Lung (tissue), 11 donors: ENCODE measurements at regions not wholly inside any gene's neighbourhood (a gene's known extent, or its start where the extent isn't known, plus 50 kb on each side); places are given as distances from the start of the nearest gene placed in this dataset.

Source experiments
- ATAC-seq: fragments of 200-7000 bp; cut with Tn5 transposase; one replicate; pipeline ENCODE4 v1.9.1; 2020; ENCODE audit warnings: moderate number of reproducible peaks; ENCODE audit not compliant: insufficient read depth, low FRiP score
- DNase-seq, 3 donors: peaks; one replicate each; pipeline ENCODE4 v3.0.0-alpha.2; 2013 to 2017
- H3K27ac ChIP-seq, 2 donors: one replicate each; pipeline ENCODE4 v1.5.1; 2013; ENCODE audit warnings: mild to moderate bottlenecking in 2 of 2, moderate library complexity in 2 of 2, control low read depth in 1 of 2, inconsistent platforms in 1 of 2, low read depth in 1 of 2, low read length in 1 of 2
- H3K27me3 ChIP-seq, 3 donors: one replicate each; pipeline ENCODE4 v1.5.1; 2013; ENCODE audit warnings: low read length in 2 of 3; ENCODE audit not compliant: control insufficient read depth in 3 of 3, insufficient read depth in 3 of 3
- H3K36me3 ChIP-seq, 4 donors: one replicate each; pipeline ENCODE4 v1.5.1; 2013; ENCODE audit warnings: low read length in 4 of 4, mild to moderate bottlenecking in 1 of 4, moderate library complexity in 1 of 4; ENCODE audit not compliant: control insufficient read depth in 4 of 4, insufficient read depth in 4 of 4
- H3K4me1 ChIP-seq, 5 donors: one replicate each; pipeline ENCODE4 v1.5.1; 2013; ENCODE audit warnings: low read length in 5 of 5, mild to moderate bottlenecking in 2 of 5, moderate library complexity in 1 of 5; ENCODE audit not compliant: control insufficient read depth in 5 of 5, insufficient read depth in 5 of 5
- H3K4me3 ChIP-seq: one replicate; pipeline ENCODE4 v1.5.1; 2013; ENCODE audit warnings: mild to moderate bottlenecking, control low read depth, moderate library complexity
- H3K9ac ChIP-seq, 2 donors: one replicate each; pipeline ENCODE4 v1.5.1; 2013; ENCODE audit warnings: low read length in 2 of 2, control low read depth in 1 of 2; ENCODE audit not compliant: insufficient read depth in 1 of 2
- H3K9me3 ChIP-seq, 4 donors: one replicate each; pipeline ENCODE4 v1.5.1; 2013; ENCODE audit warnings: low read length in 3 of 4, mild to moderate bottlenecking in 1 of 4, moderate library complexity in 1 of 4; ENCODE audit not compliant: control insufficient read depth in 4 of 4, insufficient read depth in 3 of 4
- WGBS, 2 donors: extraction: QIAGEN DNeasy Blood & Tissue Kit; methylation state at CpG; one replicate each; pipeline ENCODE4 v1.1.7; 2013; 5-methylcytosine and 5-hydroxymethylcytosine counted together
- TF ChIP-seq, protein P1 (sequence below): IDR thresholded peaks from 2 replicates; pipeline ENCODE4 v1.5.1; 2012; ENCODE audit warnings: mild to moderate bottlenecking; ENCODE audit errors: control extremely low read depth, extremely low read depth
- donor health status: control.
- donor health status: control.
- donor health status: Bipolar disorder and iron deficiency.
- donor health status: healthy.
- donor health status: DM: yes; HTN: yes; CAD: no.

DNA sequence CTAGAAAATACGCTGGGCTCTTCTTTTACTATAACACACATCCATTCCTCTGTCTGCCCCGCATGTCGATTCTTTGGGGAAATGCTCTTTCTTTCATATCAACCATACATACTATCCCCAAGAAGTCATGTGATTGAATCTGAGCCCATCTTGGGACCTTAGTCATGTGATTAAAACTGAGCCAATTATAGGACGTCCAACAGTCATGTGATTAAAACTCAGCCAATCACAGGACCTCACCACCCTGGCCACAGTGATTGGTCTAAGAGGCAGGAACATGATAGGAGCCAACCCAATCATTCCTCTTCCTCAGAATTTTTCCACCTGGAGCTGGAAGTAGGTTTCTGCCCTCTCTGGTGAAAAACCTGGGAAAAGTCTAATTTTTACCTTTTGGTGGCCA lies 78.8 kb downstream of the TMEM114 start:
- H3K27me3 ChIP-seq: no peaks in the 10 kb centered on the region
- TF ChIP-seq, protein P1, sequence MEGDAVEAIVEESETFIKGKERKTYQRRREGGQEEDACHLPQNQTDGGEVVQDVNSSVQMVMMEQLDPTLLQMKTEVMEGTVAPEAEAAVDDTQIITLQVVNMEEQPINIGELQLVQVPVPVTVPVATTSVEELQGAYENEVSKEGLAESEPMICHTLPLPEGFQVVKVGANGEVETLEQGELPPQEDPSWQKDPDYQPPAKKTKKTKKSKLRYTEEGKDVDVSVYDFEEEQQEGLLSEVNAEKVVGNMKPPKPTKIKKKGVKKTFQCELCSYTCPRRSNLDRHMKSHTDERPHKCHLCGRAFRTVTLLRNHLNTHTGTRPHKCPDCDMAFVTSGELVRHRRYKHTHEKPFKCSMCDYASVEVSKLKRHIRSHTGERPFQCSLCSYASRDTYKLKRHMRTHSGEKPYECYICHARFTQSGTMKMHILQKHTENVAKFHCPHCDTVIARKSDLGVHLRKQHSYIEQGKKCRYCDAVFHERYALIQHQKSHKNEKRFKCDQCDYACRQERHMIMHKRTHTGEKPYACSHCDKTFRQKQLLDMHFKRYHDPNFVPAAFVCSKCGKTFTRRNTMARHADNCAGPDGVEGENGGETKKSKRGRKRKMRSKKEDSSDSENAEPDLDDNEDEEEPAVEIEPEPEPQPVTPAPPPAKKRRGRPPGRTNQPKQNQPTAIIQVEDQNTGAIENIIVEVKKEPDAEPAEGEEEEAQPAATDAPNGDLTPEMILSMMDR: no peak
- whole genome bisulfite sequencing, 2 donors: 92% methylated on average over 4 of the region's 4 CpGs
- H3K4me3 ChIP-seq: no peak overlapping the region
- H3K36me3 ChIP-seq: no peaks in the 10 kb centered on the region
- H3K27ac ChIP-seq: no peak overlapping the region
- peaks cover 0 to 6% (median 0%) of the 10 kb centered on the region in 4 donors for H3K9me3 ChIP-seq
- H3K4me1 ChIP-seq: no peaks in the 10 kb centered on the region
- DNase-seq: no peak
- no peak for ATAC-seq
- no peak overlapping the region for H3K9ac ChIP-seq

DNA sequence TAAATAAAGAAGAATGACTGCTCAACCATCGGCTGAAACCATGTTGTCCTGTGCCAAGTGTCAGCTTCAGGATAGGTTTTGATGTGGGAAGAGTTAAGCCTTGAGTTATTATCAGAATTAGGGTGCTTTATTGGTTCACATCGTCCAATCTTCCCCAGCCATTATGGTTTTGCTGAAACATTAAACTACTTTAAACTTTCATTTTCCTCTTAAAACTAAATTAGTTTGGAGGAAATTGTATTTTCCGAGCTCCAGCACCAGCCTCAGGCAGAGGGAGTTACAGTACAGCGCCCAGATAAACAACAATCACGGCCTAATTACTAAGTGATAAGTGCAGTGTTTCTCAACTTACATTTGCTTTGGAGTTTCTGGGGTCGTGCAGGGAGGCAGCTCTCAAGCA lies 80.2 kb downstream of the TMEM114 start:
- TF ChIP-seq, protein P1: no peak
- no peaks in the 10 kb centered on the region for H3K27me3 ChIP-seq
- no peak for ATAC-seq

DNA sequence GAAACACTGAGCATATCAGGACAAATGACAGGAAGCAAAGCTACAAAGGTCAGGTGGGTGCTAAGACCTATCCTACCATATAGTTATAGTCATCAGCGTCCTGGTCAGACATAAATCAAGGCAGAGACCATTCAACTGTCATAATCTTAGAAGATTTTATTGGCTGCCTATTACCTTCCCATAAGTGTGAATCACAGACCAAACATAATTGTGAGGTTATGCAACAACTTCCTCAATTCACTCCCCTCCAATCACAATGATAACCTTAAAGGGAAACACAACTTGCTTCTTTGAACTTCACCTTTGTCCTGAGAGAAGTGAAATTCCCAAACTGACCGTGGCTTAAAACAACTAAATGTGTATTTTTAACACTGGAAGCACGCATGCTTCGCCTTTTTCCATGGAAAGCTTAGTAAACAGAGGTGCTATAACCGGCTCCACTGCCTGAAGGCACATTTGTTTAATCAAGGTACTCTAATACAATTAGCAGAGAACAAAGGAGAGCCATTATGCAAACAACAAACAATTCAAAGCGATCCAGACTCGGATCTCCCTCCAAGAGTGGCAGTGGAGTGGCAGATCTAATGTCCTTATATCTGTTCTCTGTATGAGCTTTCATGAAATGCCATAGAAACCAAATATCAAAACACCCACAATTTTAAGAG lies 84.9 kb downstream of the TMEM114 start:
- 20 to 29% methylated on average over 7 of the region's 7 CpGs for WGBS, 2 donors
- DNase-seq: no peak
- ATAC-seq: no peak

More for the DNA sequence above, 80.2 kb downstream of the TMEM114 start:
- Histone ChIP-seq H3K27ac (no peak overlapping the region), H3K9me3 (peaks cover 0 to 6% (median 0%) of the 10 kb centered on the region in 4 donors), H3K36me3 (no peaks in the 10 kb centered on the region), H3K9ac (no peak overlapping the region), H3K4me3 (no peak overlapping the region), H3K4me1 (no peaks in the 10 kb centered on the region)
- WGBS, 2 donors: 58 to 76% methylated on average over 6 of the region's 6 CpGs
- DNase-seq: no peak

More for the DNA sequence above, 84.9 kb downstream of the TMEM114 start:
- TF ChIP-seq, protein P1: no peak
- no peaks in the 10 kb centered on the region for H3K27me3 ChIP-seq
- no peak overlapping the region for H3K4me3 ChIP-seq
- no peak overlapping the region for H3K9ac ChIP-seq
- H3K4me1 ChIP-seq: no peaks in the 10 kb centered on the region
- no peaks in the 10 kb centered on the region for H3K36me3 ChIP-seq
- H3K27ac ChIP-seq: no peak overlapping the region
- peaks cover 0 to 4% (median 0%) of the 10 kb centered on the region in 4 donors for H3K9me3 ChIP-seq
